ENCODE measurements at regions not wholly inside any gene's neighbourhood (a gene's known extent, or its start where the extent isn't known, plus 50 kb on each side); places are given as distances from the start of the nearest gene placed in this dataset.

DNA sequence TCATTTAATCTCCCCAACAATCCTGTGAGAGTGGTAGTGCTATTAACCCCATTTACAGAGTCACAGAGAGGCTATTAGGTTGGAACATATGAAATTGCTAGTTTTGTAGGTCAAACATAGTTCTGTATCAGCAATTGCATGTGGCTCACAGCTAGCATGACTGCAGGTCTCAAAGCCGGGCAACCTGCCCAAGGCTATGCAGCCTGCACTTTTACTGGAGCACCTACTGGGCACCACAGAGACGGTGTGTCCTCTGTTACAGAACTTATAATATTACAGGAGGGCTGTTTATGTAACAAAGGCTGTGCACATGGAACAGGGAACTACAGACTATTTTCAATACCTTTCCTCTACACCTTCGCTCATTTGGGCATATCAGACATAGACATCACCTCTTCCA is 355.8 kb downstream of the RPS24 start:
- TF ChIP-seq, protein P1, sequence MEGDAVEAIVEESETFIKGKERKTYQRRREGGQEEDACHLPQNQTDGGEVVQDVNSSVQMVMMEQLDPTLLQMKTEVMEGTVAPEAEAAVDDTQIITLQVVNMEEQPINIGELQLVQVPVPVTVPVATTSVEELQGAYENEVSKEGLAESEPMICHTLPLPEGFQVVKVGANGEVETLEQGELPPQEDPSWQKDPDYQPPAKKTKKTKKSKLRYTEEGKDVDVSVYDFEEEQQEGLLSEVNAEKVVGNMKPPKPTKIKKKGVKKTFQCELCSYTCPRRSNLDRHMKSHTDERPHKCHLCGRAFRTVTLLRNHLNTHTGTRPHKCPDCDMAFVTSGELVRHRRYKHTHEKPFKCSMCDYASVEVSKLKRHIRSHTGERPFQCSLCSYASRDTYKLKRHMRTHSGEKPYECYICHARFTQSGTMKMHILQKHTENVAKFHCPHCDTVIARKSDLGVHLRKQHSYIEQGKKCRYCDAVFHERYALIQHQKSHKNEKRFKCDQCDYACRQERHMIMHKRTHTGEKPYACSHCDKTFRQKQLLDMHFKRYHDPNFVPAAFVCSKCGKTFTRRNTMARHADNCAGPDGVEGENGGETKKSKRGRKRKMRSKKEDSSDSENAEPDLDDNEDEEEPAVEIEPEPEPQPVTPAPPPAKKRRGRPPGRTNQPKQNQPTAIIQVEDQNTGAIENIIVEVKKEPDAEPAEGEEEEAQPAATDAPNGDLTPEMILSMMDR (IDR thresholded peaks at IDR 0.05), result no peak
- no peak for TF ChIP-seq POLR2A (IDR thresholded peaks at IDR 0.05)

All from thyroid gland (tissue), 4 donors.